ENCODE measurements at regions not wholly inside any gene's neighbourhood (a gene's known extent, or its start where the extent isn't known, plus 50 kb on each side); places are given as distances from the start of the nearest gene placed in this dataset.
A peak's percentile ranks its signal among the peaks of the same experiment; 100 is the strongest.
"Not testable (repeated sequence)": the region's sequence is repeated elsewhere in the genome, so short reads cannot be mapped to it uniquely, and the experiment has no call there.

DNA sequence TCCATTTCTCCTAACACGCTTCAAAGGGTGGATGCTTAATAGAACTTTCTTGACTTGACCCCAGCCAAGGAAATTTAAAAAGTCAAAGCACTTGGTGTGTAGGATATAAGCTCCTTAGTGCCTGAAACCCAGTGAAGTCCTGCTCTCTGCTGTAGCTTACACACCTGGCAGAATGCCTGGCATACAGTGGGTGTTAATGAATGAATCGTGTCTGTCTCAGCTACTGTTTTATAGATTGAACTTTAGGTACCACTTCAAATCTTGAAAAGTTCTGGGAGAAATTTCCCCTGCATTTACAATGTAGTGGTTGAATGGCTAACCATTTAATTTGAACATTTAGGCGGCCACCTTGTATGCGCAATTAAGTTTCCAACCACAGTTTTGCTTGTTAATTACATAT, 70.5 kb upstream of the ZNF217 start:
- no peak overlapping the region for H3K27ac ChIP-seq
- 84 to 89% (median 88%) methylated on average over 4 of the region's 4 CpGs for WGBS, 5 donors

DNA sequence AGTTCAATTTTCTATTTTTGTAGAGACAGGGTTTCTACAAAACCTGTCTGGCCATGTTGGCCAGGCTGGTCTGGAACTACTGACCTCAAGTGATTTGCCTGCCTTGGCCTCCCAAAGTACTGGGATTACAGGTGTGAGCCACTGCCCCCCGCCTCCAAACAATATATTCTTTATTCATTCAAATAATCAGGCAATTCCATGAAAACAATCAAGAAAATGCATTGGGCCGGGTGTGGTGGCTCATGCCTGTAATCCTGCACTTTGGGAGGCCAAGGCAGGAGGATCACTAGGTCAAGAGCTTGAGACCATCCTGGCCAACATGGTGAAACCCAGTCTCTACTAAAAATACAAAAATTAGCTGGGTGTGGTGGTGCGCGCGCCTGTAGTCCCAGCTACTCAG, 69.9 kb upstream of the ZNF217 start:
- 94 to 99% (median 96%) methylated on average over 5 of the region's 5 CpGs for WGBS, 5 donors

More for the DNA sequence above, 70.5 kb upstream of the ZNF217 start:
- Histone ChIP-seq H3K4me3 (no peak overlapping the region), H3K27me3 (replicated peaks in 1 of 7) (no peaks in the 10 kb centered on the region), H3K4me1 (peaks cover 12 to 41% (median 29%) of the 10 kb centered on the region in 6 donors), H3K36me3 (no peaks in the 10 kb centered on the region), H3K9me3 (no peaks in the 10 kb centered on the region)
- no peak for DNase-seq
- TF ChIP-seq, protein P1, sequence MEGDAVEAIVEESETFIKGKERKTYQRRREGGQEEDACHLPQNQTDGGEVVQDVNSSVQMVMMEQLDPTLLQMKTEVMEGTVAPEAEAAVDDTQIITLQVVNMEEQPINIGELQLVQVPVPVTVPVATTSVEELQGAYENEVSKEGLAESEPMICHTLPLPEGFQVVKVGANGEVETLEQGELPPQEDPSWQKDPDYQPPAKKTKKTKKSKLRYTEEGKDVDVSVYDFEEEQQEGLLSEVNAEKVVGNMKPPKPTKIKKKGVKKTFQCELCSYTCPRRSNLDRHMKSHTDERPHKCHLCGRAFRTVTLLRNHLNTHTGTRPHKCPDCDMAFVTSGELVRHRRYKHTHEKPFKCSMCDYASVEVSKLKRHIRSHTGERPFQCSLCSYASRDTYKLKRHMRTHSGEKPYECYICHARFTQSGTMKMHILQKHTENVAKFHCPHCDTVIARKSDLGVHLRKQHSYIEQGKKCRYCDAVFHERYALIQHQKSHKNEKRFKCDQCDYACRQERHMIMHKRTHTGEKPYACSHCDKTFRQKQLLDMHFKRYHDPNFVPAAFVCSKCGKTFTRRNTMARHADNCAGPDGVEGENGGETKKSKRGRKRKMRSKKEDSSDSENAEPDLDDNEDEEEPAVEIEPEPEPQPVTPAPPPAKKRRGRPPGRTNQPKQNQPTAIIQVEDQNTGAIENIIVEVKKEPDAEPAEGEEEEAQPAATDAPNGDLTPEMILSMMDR (IDR thresholded peaks at IDR 0.05 in 8 of 11, conservative IDR thresholded peaks at IDR 0.05 in 3 of 11): no peak
- TF ChIP-seq POLR2A (IDR thresholded peaks at IDR 0.05): no peak
- TF ChIP-seq POLR2AphosphoS5 (IDR thresholded peaks at IDR 0.05): no peak
- intact Hi-C loops (cut with DNase I; ENCODE audit: low total_unique reads): no loop called here

DNA sequence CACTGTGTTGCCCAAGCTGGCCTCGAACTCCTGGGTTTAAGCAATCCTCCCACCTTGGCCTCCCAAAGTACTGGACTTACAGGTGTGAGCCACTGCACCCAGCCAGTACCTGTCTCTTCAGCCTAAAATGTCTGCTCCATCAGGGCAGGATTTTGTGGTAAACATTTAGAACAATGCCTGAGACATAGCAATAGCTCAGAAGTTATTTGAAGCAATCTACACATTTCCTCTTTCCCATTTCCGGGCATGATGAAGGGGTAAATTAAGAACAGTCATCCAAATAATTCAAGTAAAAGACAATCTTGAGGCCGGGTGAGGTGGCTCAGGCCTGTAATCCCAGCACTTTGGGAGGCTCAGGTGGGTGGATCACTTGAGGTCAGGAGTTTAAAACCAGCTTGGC, 69.0 kb upstream of the ZNF217 start:
- DNase-seq: no peak
- TF ChIP-seq POLR2AphosphoS5 (IDR thresholded peaks at IDR 0.05): no peak
- TF ChIP-seq POLR2A (IDR thresholded peaks at IDR 0.05): no peak
- TF ChIP-seq, protein P1 (IDR thresholded peaks at IDR 0.05 in 8 of 11, conservative IDR thresholded peaks at IDR 0.05 in 3 of 11): no peak
- 38 to 58% (median 45%) methylated on average over 3 of the region's 3 CpGs for WGBS, 5 donors
- H3K9me3 ChIP-seq: no peaks in the 10 kb centered on the region
- H3K27me3 ChIP-seq (replicated peaks in 1 of 7): no peaks in the 10 kb centered on the region
- intact Hi-C loops (cut with DNase I; ENCODE audit: low total_unique reads): no loop called here
- H3K36me3 ChIP-seq: no peaks in the 10 kb centered on the region
- H3K27ac ChIP-seq: peak overlapping the region in 5 of 8 donors; percentile 43 to 89 (median 84)
- peaks cover 13 to 56% (median 37%) of the 10 kb centered on the region in 6 donors for H3K4me1 ChIP-seq
- no peak overlapping the region for H3K4me3 ChIP-seq

More for the DNA sequence above, 69.9 kb upstream of the ZNF217 start:
- H3K4me3 ChIP-seq; H3K36me3 ChIP-seq; DNase-seq; H3K27me3 ChIP-seq (replicated peaks in 1 of 7); H3K9me3 ChIP-seq; intact Hi-C loops (cut with DNase I; ENCODE audit: low total_unique reads): not testable (repeated sequence)
- H3K27ac ChIP-seq: peak overlapping the region in 1 of 8 donors; percentile 88
- peaks cover 12 to 47% (median 31%) of the 10 kb centered on the region in 6 donors for H3K4me1 ChIP-seq

DNA sequence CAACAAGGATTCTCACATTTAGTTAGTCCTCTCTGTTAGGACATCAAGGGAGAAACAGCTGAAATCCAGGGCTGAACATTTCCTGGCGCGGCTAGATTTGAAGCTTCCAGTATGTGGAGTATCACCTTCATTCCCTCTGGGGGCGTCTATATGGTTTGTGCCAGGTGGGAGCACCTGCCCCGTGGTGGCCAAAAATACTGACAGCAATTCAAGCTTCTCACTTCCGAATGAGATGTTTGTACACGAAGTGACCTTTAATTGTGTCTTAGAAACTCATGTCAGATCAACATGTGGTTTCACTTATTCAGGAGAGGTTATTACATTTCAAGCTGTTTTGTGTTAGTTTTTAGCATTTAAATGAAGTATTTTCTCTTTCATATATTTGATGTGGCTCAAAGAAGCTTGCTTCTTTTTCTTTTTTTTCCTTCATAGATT, 67.3 kb upstream of the ZNF217 start:
- DNase-seq: no peak
- H3K4me3 ChIP-seq: peak overlapping the region in 1 of 8 donors; percentile 72
- no peaks in the 10 kb centered on the region for H3K27me3 ChIP-seq (replicated peaks in 1 of 7)
- no peak for TF ChIP-seq POLR2A (IDR thresholded peaks at IDR 0.05)
- no peak for TF ChIP-seq POLR2AphosphoS5 (IDR thresholded peaks at IDR 0.05)
- TF ChIP-seq, protein P1 (IDR thresholded peaks at IDR 0.05 in 8 of 11, conservative IDR thresholded peaks at IDR 0.05 in 3 of 11): no peak
- intact Hi-C loops (cut with DNase I; ENCODE audit: low total_unique reads): no loop called here
- WGBS, 5 donors: 55 to 71% (median 62%) methylated on average over 6 of the region's 6 CpGs
- H3K9me3 ChIP-seq: no peaks in the 10 kb centered on the region
- no peaks in the 10 kb centered on the region for H3K36me3 ChIP-seq
- H3K27ac ChIP-seq: peak overlapping the region; percentile 37 to 90 (median 85)
- H3K4me1 ChIP-seq: peaks cover 25 to 72% (median 54%) of the 10 kb centered on the region in 6 donors

Measured in spleen (tissue), 11 donors.